Heart left ventricle (tissue), 13 donors: ENCODE measurements at regions not wholly inside any gene's neighbourhood (a gene's known extent, or its start where the extent isn't known, plus 50 kb on each side); places are given as distances from the start of the nearest gene placed in this dataset.

Experiments used
- POLR2A ChIP-seq, 2 donors: fragments of 450-650 bp; IDR thresholded peaks; one replicate each; pipeline ENCODE4 v1.6.1; 2017; ENCODE audit warnings: antibody characterized with exemption in 2 of 2, mild to moderate bottlenecking in 2 of 2, moderate library complexity in 2 of 2
- TF ChIP-seq, protein P1 (sequence below), 12 donors: fragments of 200-600 bp; sonication (generic) in 4 of 12; IDR thresholded peaks; one replicate each; pipeline versions ENCODE4 v1.5.0 to v1.8.0; 2018 to 2022; ENCODE audit warnings: antibody characterized with exemption in 12 of 12, mild to moderate bottlenecking in 5 of 12
- donor health status: ischemic (EF 13 %, LVEDD 7.1; RV severe dilation, severe dysfunction).
- donor health status: DM: no; HTN: yes; CAD: no.
- donor health status: DM: no; HTN: no; CAD: no.
- donor health status: ischemic (EF 25% LVEDD 6.9; RV normal size, moderate dysfunction).
- donor health status: ischemic (EF 25% LVEDD 5.7; RV mildly dilated, moderate dysfunction).
- donor health status: ischemic (EF 35%, LVEDD 5.7; RV mildly dilated, moderate dysfunction).
- donor health status: nonischemic (EF 11% LVEDD 7.7; RV severe dilation, severe dysfunction).
- donor health status: DM: yes; HTN: yes; CAD: no.
- donor health status: PGD.
- donor health status: ischemic (EF 29% LVEDD 5.4; RV normal size, mild dysfunction).
- donor health status: nonischemic (EF 23%, LVEDD 6.1; RV moderate dilation, normal function).

- no peak for TF ChIP-seq POLR2A (IDR thresholded peaks at IDR 0.05)
- TF ChIP-seq, protein P1, sequence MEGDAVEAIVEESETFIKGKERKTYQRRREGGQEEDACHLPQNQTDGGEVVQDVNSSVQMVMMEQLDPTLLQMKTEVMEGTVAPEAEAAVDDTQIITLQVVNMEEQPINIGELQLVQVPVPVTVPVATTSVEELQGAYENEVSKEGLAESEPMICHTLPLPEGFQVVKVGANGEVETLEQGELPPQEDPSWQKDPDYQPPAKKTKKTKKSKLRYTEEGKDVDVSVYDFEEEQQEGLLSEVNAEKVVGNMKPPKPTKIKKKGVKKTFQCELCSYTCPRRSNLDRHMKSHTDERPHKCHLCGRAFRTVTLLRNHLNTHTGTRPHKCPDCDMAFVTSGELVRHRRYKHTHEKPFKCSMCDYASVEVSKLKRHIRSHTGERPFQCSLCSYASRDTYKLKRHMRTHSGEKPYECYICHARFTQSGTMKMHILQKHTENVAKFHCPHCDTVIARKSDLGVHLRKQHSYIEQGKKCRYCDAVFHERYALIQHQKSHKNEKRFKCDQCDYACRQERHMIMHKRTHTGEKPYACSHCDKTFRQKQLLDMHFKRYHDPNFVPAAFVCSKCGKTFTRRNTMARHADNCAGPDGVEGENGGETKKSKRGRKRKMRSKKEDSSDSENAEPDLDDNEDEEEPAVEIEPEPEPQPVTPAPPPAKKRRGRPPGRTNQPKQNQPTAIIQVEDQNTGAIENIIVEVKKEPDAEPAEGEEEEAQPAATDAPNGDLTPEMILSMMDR (IDR thresholded peaks at IDR 0.05) = no peak
Measured at GRCh38 chr2:78576409-78576808, 449.1 kb upstream of the REG3G start.
